Endothelial cell of umbilical vein (primary cell): ENCODE measurements at regions not wholly inside any gene's neighbourhood (a gene's known extent, or its start where the extent isn't known, plus 50 kb on each side); places are given as distances from the start of the nearest gene placed in this dataset.
A peak's percentile ranks its signal among the peaks of the same experiment; 100 is the strongest.
"Not testable (repeated sequence)": the region's sequence is repeated elsewhere in the genome, so short reads cannot be mapped to it uniquely, and the experiment has no call there.

ENCODE experiments used
- BruUV-seq: library from RNA; stranded (reverse); fragments of 400-500 nt; replicated peaks from 2 replicates; lab custom pipeline; 2021; lab: Mats Ljungman, UMichigan
- CTCF ChIA-PET: fragments of 300-600, 350-600 bp; sonication (Branson Sonifier 250); formaldehyde crosslinking; loops from one replicate; lab custom pipeline; 2021; ENCODE audit warnings: antibody characterized with exemption, inconsistent platforms; lab: Charles Lee
- POLR2A ChIA-PET: fragments of 300-600, 350-600 bp; sonication (Branson Sonifier 250); formaldehyde crosslinking; loops from one replicate; lab custom pipeline; 2021; ENCODE audit warnings: antibody characterized with exemption, inconsistent platforms; lab: Charles Lee
- DNase-seq: peaks from one replicate; pipeline ENCODE4 v3.0.0-alpha.2; 2011; ENCODE audit warnings: low read depth, low spot score
- FAIRE-seq: peaks from 2 replicates; lab custom pipeline; 2011; peaks lifted over from hg19 to GRCh38; lab: Jason Lieb, UNC
- H2AFZ ChIP-seq: 2 replicates; pipeline ENCODE4 v1.6.0; 2012; ENCODE audit warnings: low read depth, low read length, control low read depth, inconsistent platforms
- H3K27ac ChIP-seq: 2 replicates; pipeline ENCODE4 v1.5.1; 2011; ENCODE audit warnings: low read depth, mild to moderate bottlenecking, control low read depth, low read length, moderate library complexity; ENCODE audit not compliant: insufficient read depth
- H3K27me3 ChIP-seq, 2 experiments: 2 replicates each; pipeline versions ENCODE4 v1.6.0 to v1.6.1; 2011; ENCODE audit warnings: low read length in 2 of 2, mixed read lengths in 1 of 2; ENCODE audit not compliant: control insufficient read depth in 2 of 2, insufficient read depth in 2 of 2
- H3K36me3 ChIP-seq, 2 experiments: 2 replicates in 1 of 2; 3 replicates in 1 of 2; pipeline ENCODE4 v1.5.1; 2011; ENCODE audit warnings: low read length in 2 of 2, mild to moderate bottlenecking in 1 of 2, moderate library complexity in 1 of 2; ENCODE audit not compliant: control insufficient read depth in 2 of 2, insufficient read depth in 2 of 2; ENCODE audit errors: extremely low read depth in 1 of 2
- H3K4me1 ChIP-seq: 3 replicates; pipeline ENCODE4 v1.5.1; 2011; ENCODE audit warnings: mild to moderate bottlenecking, low read length; ENCODE audit not compliant: control insufficient read depth, insufficient read depth; ENCODE audit errors: extremely low read depth
- H3K4me2 ChIP-seq: 2 replicates; pipeline ENCODE4 v1.6.1; 2011; ENCODE audit warnings: low read length, control low read depth, mixed read lengths; ENCODE audit not compliant: insufficient read depth
- H3K4me3 ChIP-seq, 3 experiments: fragments of 200-600 bp in 1 of 3; sonication (generic), shearing (Covaris generic) in 1 of 3; replicated peaks in 1 of 3; 2 replicates each; pipeline ENCODE4 v1.5.1; 2011 to 2016; ENCODE audit warnings: control low read depth in 3 of 3, low read length in 3 of 3, mild to moderate bottlenecking in 2 of 3, inconsistent platforms in 1 of 3, low read depth in 1 of 3, moderate library complexity in 1 of 3; ENCODE audit not compliant: insufficient read depth in 1 of 3
- H3K79me2 ChIP-seq: 2 replicates; pipeline ENCODE4 v1.6.0; 2012; ENCODE audit warnings: low read length, inconsistent platforms; ENCODE audit not compliant: control insufficient read depth, insufficient read depth
- H3K9ac ChIP-seq: replicated peaks from 2 replicates; pipeline ENCODE3; 2011; ENCODE audit warnings: low read length, control low read depth; ENCODE audit not compliant: insufficient read depth; ENCODE audit errors: extremely low read depth
- H3K9me1 ChIP-seq: replicated peaks from 3 replicates; pipeline ENCODE4 v1.6.0; 2011; ENCODE audit warnings: mild to moderate bottlenecking, low read length; ENCODE audit not compliant: control insufficient read depth, insufficient read depth; ENCODE audit errors: extremely low read depth
- H3K9me3 ChIP-seq: replicated peaks from 2 replicates; pipeline ENCODE4 v1.5.1; 2012; ENCODE audit warnings: low read length, inconsistent platforms; ENCODE audit not compliant: control insufficient read depth, insufficient read depth
- H4K20me1 ChIP-seq: replicated peaks from 2 replicates; pipeline ENCODE3; 2011; ENCODE audit warnings: mild to moderate bottlenecking, low read length; ENCODE audit not compliant: control insufficient read depth, insufficient read depth; ENCODE audit errors: extremely low read depth
- dilution Hi-C: fragments of 300-500 bp; cut with MboI; formaldehyde crosslinking; loops from one replicate; pipeline ENCODE4 v1.15.0; 2019; ENCODE audit warnings: low sequenced_read_pairs; ENCODE audit not compliant: extremely low pct_ligation_motif_present
- intact Hi-C: fragments of 100-400 bp; cut with micrococcal nuclease; formaldehyde crosslinking; loops from one replicate; pipeline ENCODE4 v1.10.0; 2022

DNA sequence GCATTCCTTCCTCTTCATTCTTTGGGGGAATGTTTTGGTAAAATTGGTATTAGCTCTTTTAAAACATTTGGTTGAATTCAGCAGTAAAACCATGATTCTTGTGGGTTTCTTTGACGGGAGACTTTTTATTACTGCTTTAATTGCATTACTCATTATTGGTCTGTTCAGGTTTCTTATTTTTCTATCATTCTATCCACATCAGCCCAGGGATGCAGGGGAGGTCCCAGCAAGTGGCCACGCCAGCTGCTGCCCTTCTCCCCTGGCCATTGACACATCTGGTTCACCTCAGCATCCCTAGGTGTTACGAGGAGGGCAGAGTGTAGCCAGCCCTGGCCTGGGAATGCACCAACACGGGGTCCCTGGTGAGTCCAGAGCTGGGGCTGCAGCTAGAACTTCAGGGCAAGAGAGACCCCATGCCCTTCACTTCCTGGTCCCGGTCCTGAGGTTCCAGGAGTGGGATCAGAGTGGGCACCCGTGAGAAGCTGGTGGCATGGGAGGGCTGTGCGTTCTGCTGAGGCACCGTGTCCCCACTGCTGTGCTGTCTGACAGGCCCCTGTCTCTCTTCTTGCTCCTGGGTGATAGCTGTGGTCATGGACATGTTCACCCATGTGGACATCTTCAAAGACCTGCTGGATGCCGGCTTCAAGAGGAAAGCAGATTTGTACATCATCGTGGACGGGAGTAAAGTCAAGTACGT is 72.1 kb upstream of the THOC3 start:
- H3K36me3 ChIP-seq, H2AFZ ChIP-seq, CTCF ChIA-PET, H3K9ac ChIP-seq, H3K27ac ChIP-seq, H3K79me2 ChIP-seq, H3K27me3 ChIP-seq, dilution Hi-C loops, H3K4me2 ChIP-seq, FAIRE-seq, POLR2A ChIA-PET, H4K20me1 ChIP-seq, BruUV-seq, H3K4me1 ChIP-seq, intact Hi-C loops, H3K9me3 ChIP-seq, H3K9me1 ChIP-seq, H3K4me3 ChIP-seq, DNase-seq: not testable (repeated sequence)

DNA sequence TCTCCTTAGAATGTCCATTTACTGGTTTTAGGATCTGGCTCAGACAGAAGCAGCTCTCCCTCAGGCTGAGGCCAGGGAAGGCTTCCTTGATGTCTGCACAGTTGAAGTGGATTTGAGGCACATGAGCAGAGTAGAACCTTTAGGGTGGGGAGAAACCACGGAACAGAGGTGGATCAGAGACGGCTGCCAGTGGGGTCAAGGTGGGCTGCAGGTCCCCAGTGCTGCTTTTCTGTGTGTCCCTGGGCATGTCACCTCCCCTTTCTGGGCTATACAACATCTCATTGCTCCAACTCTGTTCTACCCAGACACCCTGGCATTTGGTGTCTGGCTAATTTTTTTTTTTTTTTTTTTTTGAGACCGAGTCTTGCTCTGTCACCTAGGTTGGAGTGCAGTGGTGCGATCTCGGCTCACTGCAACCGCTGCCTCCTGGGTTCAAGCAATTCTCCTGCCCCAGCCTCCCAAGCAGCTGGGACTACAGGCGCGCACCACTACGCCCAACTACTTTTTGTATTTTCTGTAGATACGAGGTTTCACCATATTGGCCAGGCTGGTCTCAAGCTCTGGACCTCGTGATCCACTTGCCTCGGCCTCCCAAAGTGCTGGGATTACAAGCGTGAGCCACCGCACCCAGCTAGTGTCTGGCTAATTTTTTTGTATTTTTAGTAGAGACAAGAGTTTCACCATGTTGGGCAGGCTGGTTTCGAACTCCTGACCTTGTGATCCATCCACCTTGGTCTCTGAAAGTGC is 73.3 kb upstream of the THOC3 start:
- POLR2A ChIA-PET, H2AFZ ChIP-seq, H3K9me3 ChIP-seq, H3K4me1 ChIP-seq, H3K79me2 ChIP-seq, H3K27ac ChIP-seq, DNase-seq, H3K9ac ChIP-seq, dilution Hi-C loops, intact Hi-C loops, CTCF ChIA-PET, H3K4me3 ChIP-seq, H3K27me3 ChIP-seq, BruUV-seq, H3K9me1 ChIP-seq, H3K36me3 ChIP-seq, H3K4me2 ChIP-seq, H4K20me1 ChIP-seq: not testable (repeated sequence)
- peak; percentile 61 for FAIRE-seq

DNA sequence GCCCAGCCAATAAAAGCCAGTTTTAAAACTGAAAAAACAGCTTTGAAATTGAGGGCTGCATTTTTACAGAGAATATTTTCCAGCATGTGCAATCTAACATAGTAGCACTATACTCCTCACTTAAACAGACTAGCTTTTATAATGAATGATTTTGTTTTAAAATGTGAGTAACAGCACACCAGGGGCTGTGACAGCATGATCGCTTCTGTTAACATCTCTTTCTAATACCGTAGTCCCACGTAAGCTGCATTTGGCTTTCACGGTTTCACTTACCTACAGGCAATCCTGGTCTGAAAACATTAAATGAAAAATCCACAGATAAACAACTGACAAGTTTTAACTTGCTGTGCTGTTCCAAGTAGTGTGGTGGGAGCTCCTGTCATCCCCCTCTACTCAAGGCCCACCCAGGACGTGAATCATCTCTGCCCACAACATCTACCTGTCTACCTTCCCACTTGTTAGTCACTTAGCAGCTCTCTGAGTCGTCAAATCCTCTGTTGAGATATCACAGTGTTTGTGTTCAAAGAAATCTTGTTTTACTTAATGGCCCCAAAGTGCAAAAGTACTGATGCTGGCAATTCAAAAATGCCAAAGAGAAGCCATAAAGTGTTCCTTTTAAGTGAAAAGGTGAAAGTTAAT is 74.0 kb upstream of the THOC3 start:
- H3K4me3 ChIP-seq, H3K9me3 ChIP-seq, dilution Hi-C loops, intact Hi-C loops, H3K4me1 ChIP-seq, H3K9me1 ChIP-seq, BruUV-seq, CTCF ChIA-PET, POLR2A ChIA-PET, H2AFZ ChIP-seq, H3K9ac ChIP-seq, H3K79me2 ChIP-seq, H3K36me3 ChIP-seq, H3K27ac ChIP-seq, DNase-seq, H3K27me3 ChIP-seq, H3K4me2 ChIP-seq, H4K20me1 ChIP-seq: not testable (repeated sequence)
- peak; percentile 59 for FAIRE-seq

DNA sequence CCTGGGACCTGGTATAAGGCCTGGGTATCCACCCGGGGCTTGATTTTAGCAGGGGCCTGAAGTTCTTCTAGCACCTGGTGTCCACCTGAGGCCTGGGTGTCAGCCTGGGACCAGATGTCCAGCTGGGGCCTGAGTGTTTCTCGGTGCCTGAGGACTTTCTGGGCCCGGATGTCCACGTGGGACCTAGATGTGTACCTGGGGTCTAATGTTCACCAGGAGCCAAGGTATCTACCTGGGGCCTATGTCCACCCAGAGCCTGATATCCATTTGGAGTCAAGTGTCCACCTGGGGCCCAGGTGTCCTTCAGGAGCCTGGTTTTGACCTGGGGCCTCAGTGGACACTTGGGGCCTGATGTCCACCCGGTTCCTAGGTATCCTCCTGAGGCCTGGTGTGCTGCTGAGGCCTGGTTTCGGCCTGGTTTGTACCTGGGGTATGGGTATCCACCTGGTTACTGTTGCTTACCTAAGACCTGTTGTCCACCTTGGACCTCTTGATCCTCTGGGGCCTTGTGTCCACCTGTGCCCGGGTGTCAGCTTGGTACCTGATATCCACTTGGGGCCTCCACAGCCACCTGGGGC is 75.2 kb upstream of the THOC3 start:
- dilution Hi-C loops, H2AFZ ChIP-seq, H3K9me3 ChIP-seq, H3K4me3 ChIP-seq, CTCF ChIA-PET, DNase-seq, H3K4me2 ChIP-seq, intact Hi-C loops, H3K27ac ChIP-seq, H3K36me3 ChIP-seq, H3K9me1 ChIP-seq, H3K9ac ChIP-seq, H3K27me3 ChIP-seq, H3K4me1 ChIP-seq, H4K20me1 ChIP-seq, BruUV-seq, FAIRE-seq, POLR2A ChIA-PET, H3K79me2 ChIP-seq: not testable (repeated sequence)
